HG02763 (cell line): ENCODE measurements at regions not wholly inside any gene's neighbourhood (a gene's known extent, or its start where the extent isn't known, plus 50 kb on each side); places are given as distances from the start of the nearest gene placed in this dataset.
"Not testable (repeated sequence)": the region's sequence is repeated elsewhere in the genome, so short reads cannot be mapped to it uniquely, and the experiment has no call there.

Source experiments
- ATAC-seq: cut with Tn5 transposase; IDR thresholded peaks from one replicate; pipeline ENCODE4 v1.9.1; 2021; ENCODE audit warnings: mild to moderate bottlenecking, moderate library complexity; ENCODE audit not compliant: unreplicated experiment

GRCh38 chr9:86585422-86586143 lies 231.4 kb upstream of the TUT7 start:
- no peak for ATAC-seq

- ATAC-seq, result no peak
Observed at GRCh38 chr9:86580688-86581087, 226.5 kb upstream of the TUT7 start.

DNA sequence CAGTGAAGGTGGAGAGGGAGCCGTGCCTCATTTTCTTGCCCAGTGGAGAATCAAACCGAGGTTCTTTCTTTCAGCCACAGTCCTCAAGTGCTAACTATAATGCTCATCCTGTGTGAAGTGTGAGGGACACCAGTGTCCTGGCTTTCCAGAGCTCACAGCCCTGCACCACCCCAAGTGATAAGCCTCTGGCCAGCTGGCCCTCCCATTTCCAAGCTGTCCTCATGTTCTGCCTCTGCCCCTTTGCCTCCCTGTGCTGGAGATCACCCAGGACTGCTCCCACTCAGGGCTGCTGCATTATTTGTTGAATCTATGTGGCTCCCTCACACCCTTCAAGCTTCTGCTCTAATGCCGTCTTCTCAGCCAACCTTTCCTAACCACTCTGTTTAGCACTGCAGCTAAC lies 224.5 kb upstream of the TUT7 start:
- no peak for ATAC-seq

- ATAC-seq, result no peak
Observed at GRCh38 chr9:86577420-86578333, 223.5 kb upstream of the TUT7 start.

GRCh38 chr9:86575825-86576525 lies 221.8 kb upstream of the TUT7 start:
- ATAC-seq, result no peak

DNA sequence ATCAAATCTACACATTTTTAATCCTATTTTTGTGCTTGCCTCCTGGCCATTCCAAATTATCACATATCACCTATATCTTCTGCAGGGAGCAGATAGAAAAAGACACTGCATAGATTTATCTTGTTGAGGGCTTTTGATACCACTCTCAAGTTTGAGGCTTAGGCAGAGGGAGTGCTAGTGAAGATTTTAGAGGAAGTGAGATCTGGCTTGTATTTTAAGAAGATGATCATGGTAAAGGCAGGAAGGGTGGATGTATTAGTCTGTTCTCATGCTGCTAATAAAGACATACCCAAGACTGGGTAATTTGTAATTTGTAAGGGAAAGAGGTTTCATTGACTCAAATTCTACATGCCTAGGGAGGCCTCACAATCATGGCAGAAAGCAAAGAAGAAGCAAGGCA lies 220.9 kb upstream of the TUT7 start:
- no peak for ATAC-seq

GRCh38 chr9:86573886-86574285 lies 219.7 kb upstream of the TUT7 start:
- ATAC-seq, result no peak

GRCh38 chr9:86572904-86573303 lies 218.7 kb upstream of the TUT7 start:
- no peak for ATAC-seq

DNA sequence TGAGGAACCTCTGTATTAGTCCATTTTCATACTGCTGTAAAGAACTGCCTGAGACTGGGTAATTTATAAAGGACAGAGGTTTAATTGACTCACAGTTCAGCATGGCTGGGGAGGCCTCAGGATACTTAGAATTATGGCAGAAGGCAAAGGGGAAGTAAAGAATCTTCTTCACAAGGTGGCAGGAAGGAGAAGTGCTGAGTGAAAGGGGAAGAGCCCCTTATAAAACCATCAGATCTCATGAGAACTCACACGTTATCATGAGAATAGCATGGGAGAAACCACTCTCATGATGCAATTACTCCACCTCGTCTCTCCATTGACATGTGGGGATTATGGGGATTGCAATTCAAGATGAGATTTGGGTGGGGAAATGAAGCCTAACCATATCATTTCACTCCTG lies 211.4 kb upstream of the TUT7 start:
- ATAC-seq, result not testable (repeated sequence)

DNA sequence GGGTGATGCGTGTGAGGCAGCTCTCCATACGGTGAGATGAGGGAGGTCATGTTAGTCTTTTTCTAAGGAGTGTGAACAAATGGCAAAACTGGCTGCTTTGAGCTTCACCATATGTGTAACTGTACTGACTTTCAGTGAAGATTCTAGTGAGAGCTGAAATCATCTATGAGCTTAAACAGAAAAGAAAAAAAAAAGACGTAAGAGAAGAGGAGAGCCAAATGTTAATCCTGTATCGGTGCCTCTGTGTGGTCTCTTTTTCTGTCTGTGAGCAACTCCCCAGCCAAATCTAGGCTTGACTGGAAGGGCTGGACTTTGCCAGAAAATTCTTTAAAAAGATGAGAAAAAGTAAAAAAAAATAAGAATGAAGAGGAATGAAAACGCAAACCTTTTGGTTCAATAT lies 209.7 kb upstream of the TUT7 start:
- no peak for ATAC-seq

DNA sequence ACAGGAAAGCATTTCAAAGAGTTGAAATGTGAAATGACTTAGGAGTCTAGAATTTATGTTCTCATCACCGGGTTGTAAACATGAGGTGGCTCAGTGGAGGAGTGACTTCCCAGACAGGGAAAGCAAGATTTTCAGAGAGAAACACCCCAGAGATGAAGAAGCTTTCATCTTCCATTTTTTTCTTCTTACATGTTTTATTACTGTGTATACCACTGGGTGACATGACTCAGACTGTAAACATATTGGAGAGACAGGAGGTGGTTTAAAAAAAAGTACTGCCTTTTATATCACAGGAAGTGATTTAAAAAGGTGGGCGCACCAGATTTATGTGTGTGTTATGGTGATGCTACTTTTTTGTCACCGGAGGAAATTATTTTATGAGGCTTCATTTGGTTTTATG lies 209.1 kb upstream of the TUT7 start:
- no peak for ATAC-seq

GRCh38 chr9:86562691-86563090 lies 208.5 kb upstream of the TUT7 start:
- no peak for ATAC-seq

DNA sequence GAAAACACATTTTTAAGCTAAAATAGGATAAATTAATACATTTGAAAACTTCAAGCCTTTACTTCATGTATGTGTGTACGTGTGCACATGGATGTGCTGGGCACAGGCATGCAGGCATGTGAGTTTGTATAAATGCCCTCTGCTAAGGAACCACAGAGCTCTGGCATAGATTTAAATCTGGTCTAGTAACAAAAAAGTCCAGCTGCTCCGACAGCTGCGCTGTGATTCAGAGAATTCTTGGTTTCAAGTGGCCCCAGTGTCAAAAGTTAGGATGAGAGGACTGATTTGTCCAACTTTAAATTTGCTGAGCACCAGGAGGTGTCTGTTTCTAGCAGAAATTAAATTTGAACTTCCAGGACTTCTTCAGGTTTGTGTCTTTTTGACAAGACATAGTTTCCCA lies 203.7 kb upstream of the TUT7 start:
- no peak for ATAC-seq

- ATAC-seq, result no peak
Observed at GRCh38 chr9:86557063-86557766, 203.0 kb upstream of the TUT7 start.

- no peak for ATAC-seq
Observed at GRCh38 chr9:86555661-86556060, 201.5 kb upstream of the TUT7 start.

GRCh38 chr9:86550401-86550800 lies 196.2 kb upstream of the TUT7 start:
- no peak for ATAC-seq

GRCh38 chr9:86549920-86550319 lies 195.7 kb upstream of the TUT7 start:
- no peak for ATAC-seq

- ATAC-seq, result no peak
Observed at GRCh38 chr9:86549401-86549811, 195.2 kb upstream of the TUT7 start.

DNA sequence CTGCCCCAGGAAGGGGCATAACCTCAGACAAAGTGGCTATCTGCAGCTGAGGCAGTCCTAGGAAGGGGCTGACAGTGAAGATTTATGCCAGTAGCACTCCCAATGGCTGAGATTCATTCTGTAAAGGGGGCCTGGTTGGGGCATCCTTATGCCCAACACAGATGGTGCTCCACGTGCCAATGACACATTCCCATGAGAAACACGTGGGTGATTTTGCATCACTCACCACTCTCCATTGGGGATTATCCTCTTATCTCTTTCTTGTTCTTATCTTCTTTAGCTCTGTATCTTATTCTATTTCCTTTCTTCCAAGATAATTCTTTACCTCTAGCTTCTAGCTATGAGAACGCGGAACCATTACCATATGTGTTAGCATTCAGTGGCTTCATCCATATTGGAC lies 194.0 kb upstream of the TUT7 start:
- no peak for ATAC-seq

GRCh38 chr9:86547571-86547970 lies 193.4 kb upstream of the TUT7 start:
- ATAC-seq, result no peak

GRCh38 chr9:86546712-86547111 lies 192.5 kb upstream of the TUT7 start:
- no peak for ATAC-seq
